ENCODE measurements at regions not wholly inside any gene's neighbourhood (a gene's known extent, or its start where the extent isn't known, plus 50 kb on each side); places are given as distances from the start of the nearest gene placed in this dataset.

- CTCF ChIA-PET: no interaction called here
Observed at GRCh38 chr5:91443761-91444467, 60.8 kb upstream of the ARRDC3 start.

GRCh38 chr5:91443023-91443422 is 59.9 kb upstream of the ARRDC3 start:
- no peak for DNase-seq (ENCODE audit: low read depth, low spot score)
- H3K36me3 ChIP-seq (ENCODE audit: control insufficient read depth in 2 of 2, extremely low read depth in 1 of 2, insufficient read depth in 2 of 2, low read length in 2 of 2): no peaks in the 10 kb centered on the region

More at GRCh38 chr5:91443761-91444467, 60.8 kb upstream of the ARRDC3 start:
- POLR2A ChIA-PET: interaction anchor here (0.5 kb wide), 1 partner anchor 48 kb away, joined by 7 read pairs; no protein-coding TSS in a partner anchor
- H3K79me2 ChIP-seq (ENCODE audit: control insufficient read depth, insufficient read depth, low read length): no peaks in the 10 kb centered on the region
- FAIRE-seq: no peak
- H3K9me1 ChIP-seq (replicated peaks; ENCODE audit: control insufficient read depth, extremely low read depth, insufficient read depth, low read length): no peaks in the 10 kb centered on the region
- H2AFZ ChIP-seq (ENCODE audit: low read depth, low read length): no peak overlapping the region
- H3K4me3 ChIP-seq (replicated peaks in 1 of 3; ENCODE audit: insufficient read depth in 1 of 3, low read depth in 1 of 3, low read length in 3 of 3): no peak overlapping the region
- H3K27ac ChIP-seq (ENCODE audit: insufficient read depth, low read depth, low read length): no peak overlapping the region
- H3K27me3 ChIP-seq (ENCODE audit: control insufficient read depth in 2 of 2, insufficient read depth in 2 of 2, low read length in 2 of 2): no peaks in the 10 kb centered on the region
- H3K4me2 ChIP-seq (ENCODE audit: insufficient read depth, low read length): no peak overlapping the region
- BruUV-seq (replicated peaks): no TSS peak
- H4K20me1 ChIP-seq (replicated peaks; ENCODE audit: control insufficient read depth, extremely low read depth, insufficient read depth, low read length): no peaks in the 10 kb centered on the region
- no peaks in the 10 kb centered on the region for H3K4me1 ChIP-seq (ENCODE audit: control insufficient read depth, extremely low read depth, insufficient read depth, low read length)
- no peak overlapping the region for H3K9ac ChIP-seq (replicated peaks; ENCODE audit: extremely low read depth, insufficient read depth, low read length)
- intact Hi-C loops (cut with micrococcal nuclease) (no loop called here), dilution Hi-C loops (cut with MboI; ENCODE audit: extremely low pct_ligation_motif_present, low sequenced_read_pairs) (no loop called here)
- no peaks in the 10 kb centered on the region for H3K36me3 ChIP-seq (ENCODE audit: control insufficient read depth in 2 of 2, extremely low read depth in 1 of 2, insufficient read depth in 2 of 2, low read length in 2 of 2)
- no peaks in the 10 kb centered on the region for H3K9me3 ChIP-seq (replicated peaks; ENCODE audit: control insufficient read depth, insufficient read depth, low read length)
- DNase-seq (ENCODE audit: low read depth, low spot score): no peak
- TF ChIP-seq FOS (IDR thresholded peaks at IDR 0.05; ENCODE audit: borderline replicate concordance, insufficient read depth, low read length) (no peak), EZH2 (IDR thresholded peaks at IDR 0.05; ENCODE audit: borderline replicate concordance, low read depth, low read length, severe bottlenecking) (no peak)

More at GRCh38 chr5:91443023-91443422, 59.9 kb upstream of the ARRDC3 start:
- intact Hi-C loops (cut with micrococcal nuclease): no loop called here
- no peaks in the 10 kb centered on the region for H3K27me3 ChIP-seq (ENCODE audit: control insufficient read depth in 2 of 2, insufficient read depth in 2 of 2, low read length in 2 of 2)
- H2AFZ ChIP-seq (ENCODE audit: low read depth, low read length): no peak overlapping the region
- POLR2A ChIA-PET: interaction anchor here (0.5 kb wide), 1 partner anchor 48 kb away, joined by 7 read pairs; no protein-coding TSS in a partner anchor
- no peak overlapping the region for H3K9ac ChIP-seq (replicated peaks; ENCODE audit: extremely low read depth, insufficient read depth, low read length)
- no TSS peak for BruUV-seq (replicated peaks)
- no peak for FAIRE-seq
- TF ChIP-seq CTCF (IDR thresholded peaks at IDR 0.05; ENCODE audit: extremely low read depth in 1 of 2, insufficient read depth in 1 of 2, low read depth in 1 of 2, low read length in 2 of 2) (no peak), MYC (IDR thresholded peaks at IDR 0.05; ENCODE audit: low read depth, low read length) (no peak), POLR2AphosphoS5 (IDR thresholded peaks at IDR 0.05; ENCODE audit: insufficient read depth, low read depth, low read length) (no peak), JUN (IDR thresholded peaks at IDR 0.05; ENCODE audit: borderline replicate concordance, insufficient read depth, insufficient read length, low read depth) (no peak), EZH2 (IDR thresholded peaks at IDR 0.05; ENCODE audit: borderline replicate concordance, low read depth, low read length, severe bottlenecking) (no peak), MAX (IDR thresholded peaks at IDR 0.05; ENCODE audit: insufficient read depth, insufficient read length) (no peak), GATA2 (IDR thresholded peaks at IDR 0.05; ENCODE audit: insufficient read depth, insufficient read length, low read depth, low read length) (no peak), POLR2A (IDR thresholded peaks at IDR 0.05; ENCODE audit: low read depth, low read length) (no peak), FOS (IDR thresholded peaks at IDR 0.05; ENCODE audit: borderline replicate concordance, insufficient read depth, low read length) (no peak)
- no peaks in the 10 kb centered on the region for H4K20me1 ChIP-seq (replicated peaks; ENCODE audit: control insufficient read depth, extremely low read depth, insufficient read depth, low read length)
- H3K4me2 ChIP-seq (ENCODE audit: insufficient read depth, low read length): no peak overlapping the region
- CTCF ChIA-PET: no interaction called here
- no peaks in the 10 kb centered on the region for H3K9me3 ChIP-seq (replicated peaks; ENCODE audit: control insufficient read depth, insufficient read depth, low read length)
- H3K4me3 ChIP-seq (replicated peaks in 1 of 3; ENCODE audit: insufficient read depth in 1 of 3, low read depth in 1 of 3, low read length in 3 of 3): no peak overlapping the region
- dilution Hi-C loops (cut with MboI; ENCODE audit: extremely low pct_ligation_motif_present, low sequenced_read_pairs): no loop called here
- no peaks in the 10 kb centered on the region for H3K79me2 ChIP-seq (ENCODE audit: control insufficient read depth, insufficient read depth, low read length)
- H3K9me1 ChIP-seq (replicated peaks; ENCODE audit: control insufficient read depth, extremely low read depth, insufficient read depth, low read length): no peaks in the 10 kb centered on the region
- no peaks in the 10 kb centered on the region for H3K4me1 ChIP-seq (ENCODE audit: control insufficient read depth, extremely low read depth, insufficient read depth, low read length)
- H3K27ac ChIP-seq (ENCODE audit: insufficient read depth, low read depth, low read length): no peak overlapping the region

All from endothelial cell of umbilical vein (primary cell).